ENCODE measurements at regions not wholly inside any gene's neighbourhood (a gene's known extent, or its start where the extent isn't known, plus 50 kb on each side); places are given as distances from the start of the nearest gene placed in this dataset.

DNA sequence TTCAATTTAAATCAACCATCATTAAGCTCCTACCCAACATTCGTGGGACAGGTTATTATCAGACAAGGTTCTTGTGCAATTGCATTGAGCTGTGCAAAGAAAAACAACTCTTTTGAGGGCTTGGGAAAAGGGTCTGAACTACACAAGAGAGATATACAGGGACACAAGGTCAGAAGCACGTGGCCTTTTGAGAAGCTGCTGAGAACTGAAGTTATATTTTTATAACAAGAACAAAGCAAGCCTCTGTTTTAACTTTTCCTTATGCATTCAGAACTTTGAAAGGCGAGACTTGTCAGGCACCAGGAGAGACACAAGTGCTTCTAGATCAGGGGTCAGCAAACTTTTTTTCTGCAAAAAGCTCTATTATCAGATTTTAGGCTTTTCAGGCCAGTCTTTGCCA, 274.8 kb upstream of the VCX start:
- CTCF ChIA-PET, result no interaction called here
- H3K4me1 Mint-ChIP-seq, result no peaks in the 10 kb centered on the region

DNA sequence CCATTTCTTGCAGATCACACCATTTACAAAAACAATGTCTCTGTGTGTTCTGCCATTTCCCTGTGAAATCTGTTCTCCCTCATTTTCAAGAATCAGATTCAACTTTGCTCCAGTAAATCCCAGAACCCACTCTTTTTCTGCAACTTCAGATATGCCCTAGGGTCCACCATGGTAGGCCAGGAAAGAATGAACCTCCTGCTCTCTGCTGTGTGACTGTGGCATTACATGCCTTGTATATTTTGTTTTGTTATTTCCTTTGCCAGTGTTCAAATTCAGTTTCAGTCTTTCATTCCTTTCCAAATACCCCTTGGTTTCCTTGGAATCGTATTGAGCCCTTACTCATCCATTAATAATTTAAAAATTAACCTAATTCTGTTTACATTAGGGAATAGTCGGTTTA, 290.2 kb upstream of the VCX start:
- no peak overlapping the region for H3K4me2 ChIP-seq (replicated peaks; ENCODE audit: low read depth, low read length, poor library complexity, severe bottlenecking)
- H3K9ac ChIP-seq (ENCODE audit: low read length), result no peak overlapping the region
- TF ChIP-seq, protein P1, sequence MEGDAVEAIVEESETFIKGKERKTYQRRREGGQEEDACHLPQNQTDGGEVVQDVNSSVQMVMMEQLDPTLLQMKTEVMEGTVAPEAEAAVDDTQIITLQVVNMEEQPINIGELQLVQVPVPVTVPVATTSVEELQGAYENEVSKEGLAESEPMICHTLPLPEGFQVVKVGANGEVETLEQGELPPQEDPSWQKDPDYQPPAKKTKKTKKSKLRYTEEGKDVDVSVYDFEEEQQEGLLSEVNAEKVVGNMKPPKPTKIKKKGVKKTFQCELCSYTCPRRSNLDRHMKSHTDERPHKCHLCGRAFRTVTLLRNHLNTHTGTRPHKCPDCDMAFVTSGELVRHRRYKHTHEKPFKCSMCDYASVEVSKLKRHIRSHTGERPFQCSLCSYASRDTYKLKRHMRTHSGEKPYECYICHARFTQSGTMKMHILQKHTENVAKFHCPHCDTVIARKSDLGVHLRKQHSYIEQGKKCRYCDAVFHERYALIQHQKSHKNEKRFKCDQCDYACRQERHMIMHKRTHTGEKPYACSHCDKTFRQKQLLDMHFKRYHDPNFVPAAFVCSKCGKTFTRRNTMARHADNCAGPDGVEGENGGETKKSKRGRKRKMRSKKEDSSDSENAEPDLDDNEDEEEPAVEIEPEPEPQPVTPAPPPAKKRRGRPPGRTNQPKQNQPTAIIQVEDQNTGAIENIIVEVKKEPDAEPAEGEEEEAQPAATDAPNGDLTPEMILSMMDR (IDR thresholded peaks at IDR 0.05), result no peak
- TF ChIP-seq EZH2 (IDR thresholded peaks at IDR 0.05; ENCODE audit: borderline replicate concordance, insufficient read depth, low read depth, low read length, poor library complexity, severe bottlenecking), result no peak
- intact Hi-C loops (cut with micrococcal nuclease), result no loop called here
- Mint-ChIP-seq H3K27me3 (no peaks in the 10 kb centered on the region), H3K27ac (no peak overlapping the region), H3K4me3 (no peak overlapping the region), H3K9me3 (ENCODE audit: insufficient read depth) (no peaks in the 10 kb centered on the region), H3K4me1 (no peaks in the 10 kb centered on the region)
- H3K36me3 ChIP-seq (replicated peaks in 1 of 2; ENCODE audit: control extremely low read depth in 1 of 2, control insufficient read depth in 1 of 2, extremely low read depth in 1 of 2, insufficient read depth in 2 of 2, low read length in 1 of 2), result no peaks in the 10 kb centered on the region
- no peaks in the 10 kb centered on the region for H3K79me2 ChIP-seq (ENCODE audit: control insufficient read depth, insufficient read depth, low read length)
- ATAC-seq (ENCODE audit: low read depth) (no peak), DNase-seq (no peak)
- no peaks in the 10 kb centered on the region for H3K4me1 ChIP-seq (ENCODE audit: control insufficient read depth in 2 of 2, insufficient read depth in 2 of 2, low read length in 2 of 2)
- no CpG with 5 or more reads among the region's 2 CpGs for WGBS (ENCODE audit: insufficient coverage)
- no peaks in the 10 kb centered on the region for H3K9me3 ChIP-seq (ENCODE audit: control extremely low read depth in 1 of 3, control insufficient read depth in 2 of 3, insufficient read depth in 1 of 3, low read length in 2 of 3)
- no peak overlapping the region for H3K27ac ChIP-seq (ENCODE audit: low read length in 2 of 2)
- H3K4me3 ChIP-seq (ENCODE audit: control extremely low read depth in 1 of 5, extremely low read depth in 1 of 5, insufficient read depth in 1 of 5, low read depth in 2 of 5, low read length in 4 of 5), result no peak overlapping the region
- H3K27me3 ChIP-seq (replicated peaks in 1 of 4; ENCODE audit: control extremely low read depth in 1 of 4, control insufficient read depth in 3 of 4, insufficient read depth in 4 of 4, low read length in 3 of 4), result no peaks in the 10 kb centered on the region
- ChIA-PET POLR2A (no interaction called here), CTCF (no interaction called here)
- no peaks in the 10 kb centered on the region for H4K20me1 ChIP-seq (ENCODE audit: control insufficient read depth, insufficient read depth, low read length, poor library complexity, severe bottlenecking)
- H2AFZ ChIP-seq (ENCODE audit: insufficient read depth, low read depth, low read length, poor library complexity, severe bottlenecking), result no peak overlapping the region

More for the DNA sequence above, 274.8 kb upstream of the VCX start:
- no peaks in the 10 kb centered on the region for H3K4me1 ChIP-seq (ENCODE audit: control insufficient read depth in 2 of 2, insufficient read depth in 2 of 2, low read length in 2 of 2)
- POLR2A ChIA-PET, result no interaction called here
- no peaks in the 10 kb centered on the region for H3K79me2 ChIP-seq (ENCODE audit: control insufficient read depth, insufficient read depth, low read length)
- WGBS (ENCODE audit: insufficient coverage), result no CpG with 5 or more reads among the region's 3 CpGs
- ATAC-seq (ENCODE audit: low read depth) (no peak), DNase-seq (no peak)
- Mint-ChIP-seq H3K4me3 (no peak overlapping the region), H3K27ac (no peak overlapping the region), H3K9me3 (ENCODE audit: insufficient read depth) (no peaks in the 10 kb centered on the region), H3K27me3 (no peaks in the 10 kb centered on the region)
- H3K4me2 ChIP-seq (replicated peaks; ENCODE audit: low read depth, low read length, poor library complexity, severe bottlenecking), result no peak overlapping the region
- H3K9ac ChIP-seq (ENCODE audit: low read length), result no peak overlapping the region
- TF ChIP-seq, protein P1 (IDR thresholded peaks at IDR 0.05), result no peak
- TF ChIP-seq EZH2 (IDR thresholded peaks at IDR 0.05; ENCODE audit: borderline replicate concordance, insufficient read depth, low read depth, low read length, poor library complexity, severe bottlenecking), result no peak
- intact Hi-C loops (cut with micrococcal nuclease), result no loop called here
- H3K4me3 ChIP-seq (ENCODE audit: control extremely low read depth in 1 of 5, extremely low read depth in 1 of 5, insufficient read depth in 1 of 5, low read depth in 2 of 5, low read length in 4 of 5), result no peak overlapping the region
- H3K9me3 ChIP-seq (ENCODE audit: control extremely low read depth in 1 of 3, control insufficient read depth in 2 of 3, insufficient read depth in 1 of 3, low read length in 2 of 3), result no peaks in the 10 kb centered on the region
- H2AFZ ChIP-seq (ENCODE audit: insufficient read depth, low read depth, low read length, poor library complexity, severe bottlenecking), result no peak overlapping the region
- H3K27ac ChIP-seq (ENCODE audit: low read length in 2 of 2), result no peak overlapping the region
- H4K20me1 ChIP-seq (ENCODE audit: control insufficient read depth, insufficient read depth, low read length, poor library complexity, severe bottlenecking), result no peaks in the 10 kb centered on the region
- no peaks in the 10 kb centered on the region for H3K36me3 ChIP-seq (replicated peaks in 1 of 2; ENCODE audit: control extremely low read depth in 1 of 2, control insufficient read depth in 1 of 2, extremely low read depth in 1 of 2, insufficient read depth in 2 of 2, low read length in 1 of 2)
- no peaks in the 10 kb centered on the region for H3K27me3 ChIP-seq (replicated peaks in 1 of 4; ENCODE audit: control extremely low read depth in 1 of 4, control insufficient read depth in 3 of 4, insufficient read depth in 4 of 4, low read length in 3 of 4)

Measured in B cell (primary cell).